ENCODE measurements at regions not wholly inside any gene's neighbourhood (a gene's known extent, or its start where the extent isn't known, plus 50 kb on each side); places are given as distances from the start of the nearest gene placed in this dataset.

DNA sequence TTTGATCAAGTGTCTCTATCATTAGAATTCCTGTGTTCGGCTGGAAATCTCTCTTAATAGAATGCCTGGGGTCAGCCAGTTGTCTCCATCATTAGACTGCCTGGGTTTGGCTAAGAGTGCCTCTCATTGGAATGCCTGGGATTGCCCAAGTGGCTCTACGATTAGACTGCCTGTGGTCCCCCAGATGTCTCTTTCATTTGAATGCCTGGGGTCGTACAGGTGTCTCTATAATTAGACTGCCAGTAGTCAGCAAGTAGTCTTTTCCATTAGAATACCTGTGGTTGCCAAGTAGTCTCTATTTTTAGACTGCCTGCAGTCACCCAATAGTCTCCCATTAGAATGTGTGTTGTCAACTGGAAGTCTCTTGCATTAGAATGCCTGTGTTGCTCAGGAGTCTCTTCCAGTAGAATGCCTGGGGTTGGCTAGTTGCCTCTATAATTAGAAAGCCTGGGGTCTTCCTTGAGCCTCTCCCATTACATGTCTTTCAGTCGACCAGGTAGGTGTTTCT is 1523.2 kb downstream of the UQCRFS1 start:
- POLR2A ChIA-PET (ENCODE audit: low non-redundant PET): no interaction called here
- intact Hi-C loops (cut with micrococcal nuclease; ENCODE audit: unreplicated experiment): no loop called here
- no TSS peak for BruUV-seq (replicated peaks)

DNA sequence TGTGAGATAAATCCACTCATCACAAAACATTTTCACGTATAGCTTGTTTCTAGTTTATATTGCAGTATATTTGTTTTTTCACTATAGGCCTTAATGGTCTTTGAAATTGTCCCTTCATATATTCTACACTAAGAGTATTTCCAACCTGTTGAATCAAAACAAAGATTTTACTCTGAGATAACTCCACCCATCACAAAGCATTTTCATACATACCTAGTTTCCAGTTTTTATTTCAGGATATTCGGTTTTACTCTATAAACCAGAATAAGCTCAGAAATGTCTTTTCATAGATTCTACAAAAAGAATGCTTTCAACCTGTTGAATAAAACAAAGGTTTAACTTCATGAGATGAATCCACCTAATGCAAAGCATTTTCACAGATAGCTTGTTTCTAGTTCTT is 1528.7 kb downstream of the UQCRFS1 start:
- TF ChIP-seq, protein P1, sequence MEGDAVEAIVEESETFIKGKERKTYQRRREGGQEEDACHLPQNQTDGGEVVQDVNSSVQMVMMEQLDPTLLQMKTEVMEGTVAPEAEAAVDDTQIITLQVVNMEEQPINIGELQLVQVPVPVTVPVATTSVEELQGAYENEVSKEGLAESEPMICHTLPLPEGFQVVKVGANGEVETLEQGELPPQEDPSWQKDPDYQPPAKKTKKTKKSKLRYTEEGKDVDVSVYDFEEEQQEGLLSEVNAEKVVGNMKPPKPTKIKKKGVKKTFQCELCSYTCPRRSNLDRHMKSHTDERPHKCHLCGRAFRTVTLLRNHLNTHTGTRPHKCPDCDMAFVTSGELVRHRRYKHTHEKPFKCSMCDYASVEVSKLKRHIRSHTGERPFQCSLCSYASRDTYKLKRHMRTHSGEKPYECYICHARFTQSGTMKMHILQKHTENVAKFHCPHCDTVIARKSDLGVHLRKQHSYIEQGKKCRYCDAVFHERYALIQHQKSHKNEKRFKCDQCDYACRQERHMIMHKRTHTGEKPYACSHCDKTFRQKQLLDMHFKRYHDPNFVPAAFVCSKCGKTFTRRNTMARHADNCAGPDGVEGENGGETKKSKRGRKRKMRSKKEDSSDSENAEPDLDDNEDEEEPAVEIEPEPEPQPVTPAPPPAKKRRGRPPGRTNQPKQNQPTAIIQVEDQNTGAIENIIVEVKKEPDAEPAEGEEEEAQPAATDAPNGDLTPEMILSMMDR (conservative IDR thresholded peaks at IDR 0.05; ENCODE audit: low read depth, low read length): no peak
- TF ChIP-seq EZH2 (IDR thresholded peaks at IDR 0.05; ENCODE audit: borderline replicate concordance, low read depth, low read length, poor library complexity, severe bottlenecking): no peak
- intact Hi-C loops (cut with micrococcal nuclease; ENCODE audit: unreplicated experiment): no loop called here
- no peak overlapping the region for H3K4me3 ChIP-seq (ENCODE audit: low read depth, low read length, poor library complexity, severe bottlenecking)
- H3K27me3 ChIP-seq (replicated peaks; ENCODE audit: insufficient read depth, low read depth, low read length, poor library complexity): no peaks in the 10 kb centered on the region
- H3K36me3 ChIP-seq (ENCODE audit: insufficient read depth, low read length, poor library complexity, severe bottlenecking): no peaks in the 10 kb centered on the region
- H3K27ac ChIP-seq (ENCODE audit: low read depth, low read length, poor library complexity, severe bottlenecking): no peak overlapping the region
- POLR2A ChIA-PET (ENCODE audit: low non-redundant PET): no interaction called here
- DNase-seq (ENCODE audit: low spot score): no peak
- H3K4me1 ChIP-seq (ENCODE audit: insufficient read depth, low read length, poor library complexity, severe bottlenecking): no peaks in the 10 kb centered on the region
- BruUV-seq (replicated peaks): no TSS peak
- CTCF ChIA-PET: no interaction called here
- peaks cover 69% of the 10 kb centered on the region for H3K9me3 ChIP-seq (ENCODE audit: low read depth, low read length, poor library complexity, severe bottlenecking)

More for the DNA sequence above, 1523.2 kb downstream of the UQCRFS1 start:
- DNase-seq (ENCODE audit: low spot score): no peak
- no peaks in the 10 kb centered on the region for H3K36me3 ChIP-seq (ENCODE audit: insufficient read depth, low read length, poor library complexity, severe bottlenecking)
- no peak overlapping the region for H3K27ac ChIP-seq (ENCODE audit: low read depth, low read length, poor library complexity, severe bottlenecking)
- no peaks in the 10 kb centered on the region for H3K27me3 ChIP-seq (replicated peaks; ENCODE audit: insufficient read depth, low read depth, low read length, poor library complexity)
- CTCF ChIA-PET: no interaction called here
- H3K9me3 ChIP-seq (ENCODE audit: low read depth, low read length, poor library complexity, severe bottlenecking): peaks cover 59% of the 10 kb centered on the region
- H3K4me3 ChIP-seq (ENCODE audit: low read depth, low read length, poor library complexity, severe bottlenecking): no peak overlapping the region
- TF ChIP-seq EZH2 (IDR thresholded peaks at IDR 0.05; ENCODE audit: borderline replicate concordance, low read depth, low read length, poor library complexity, severe bottlenecking): no peak
- TF ChIP-seq, protein P1 (conservative IDR thresholded peaks at IDR 0.05; ENCODE audit: low read depth, low read length): no peak
- no peaks in the 10 kb centered on the region for H3K4me1 ChIP-seq (ENCODE audit: insufficient read depth, low read length, poor library complexity, severe bottlenecking)

DNA sequence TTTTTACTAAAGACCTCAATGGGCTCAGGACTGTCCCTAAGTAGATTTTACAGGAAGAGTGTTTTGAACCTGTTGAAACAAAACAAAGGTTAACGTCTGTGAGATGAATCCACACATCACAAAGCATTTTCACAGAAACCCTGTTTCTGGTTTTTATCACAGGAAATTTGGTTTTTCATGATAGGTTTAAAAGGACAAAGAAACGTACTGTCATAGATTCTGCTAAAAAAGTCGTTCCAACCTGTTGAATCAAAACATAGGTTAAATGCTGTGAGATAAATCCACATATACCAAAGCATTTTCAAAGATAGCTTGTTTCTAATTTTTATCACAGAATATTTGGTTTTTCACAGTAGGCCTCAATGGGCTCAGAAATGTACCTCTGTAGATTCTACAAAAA is 1531.0 kb downstream of the UQCRFS1 start:
- peaks cover 64% of the 10 kb centered on the region for H3K9me3 ChIP-seq (ENCODE audit: low read depth, low read length, poor library complexity, severe bottlenecking)
- H3K36me3 ChIP-seq (ENCODE audit: insufficient read depth, low read length, poor library complexity, severe bottlenecking): no peaks in the 10 kb centered on the region
- no peak for TF ChIP-seq EZH2 (IDR thresholded peaks at IDR 0.05; ENCODE audit: borderline replicate concordance, low read depth, low read length, poor library complexity, severe bottlenecking)
- TF ChIP-seq, protein P1 (conservative IDR thresholded peaks at IDR 0.05; ENCODE audit: low read depth, low read length): no peak
- H3K27ac ChIP-seq (ENCODE audit: low read depth, low read length, poor library complexity, severe bottlenecking): no peak overlapping the region
- no TSS peak for BruUV-seq (replicated peaks)
- H3K27me3 ChIP-seq (replicated peaks; ENCODE audit: insufficient read depth, low read depth, low read length, poor library complexity): no peaks in the 10 kb centered on the region
- ChIA-PET CTCF (no interaction called here), POLR2A (ENCODE audit: low non-redundant PET) (no interaction called here)
- DNase-seq (ENCODE audit: low spot score): no peak
- H3K4me3 ChIP-seq (ENCODE audit: low read depth, low read length, poor library complexity, severe bottlenecking): no peak overlapping the region
- intact Hi-C loops (cut with micrococcal nuclease; ENCODE audit: unreplicated experiment): no loop called here
- no peaks in the 10 kb centered on the region for H3K4me1 ChIP-seq (ENCODE audit: insufficient read depth, low read length, poor library complexity, severe bottlenecking)
